ENCODE measurements at regions not wholly inside any gene's neighbourhood (a gene's known extent, or its start where the extent isn't known, plus 50 kb on each side); places are given as distances from the start of the nearest gene placed in this dataset.

DNA sequence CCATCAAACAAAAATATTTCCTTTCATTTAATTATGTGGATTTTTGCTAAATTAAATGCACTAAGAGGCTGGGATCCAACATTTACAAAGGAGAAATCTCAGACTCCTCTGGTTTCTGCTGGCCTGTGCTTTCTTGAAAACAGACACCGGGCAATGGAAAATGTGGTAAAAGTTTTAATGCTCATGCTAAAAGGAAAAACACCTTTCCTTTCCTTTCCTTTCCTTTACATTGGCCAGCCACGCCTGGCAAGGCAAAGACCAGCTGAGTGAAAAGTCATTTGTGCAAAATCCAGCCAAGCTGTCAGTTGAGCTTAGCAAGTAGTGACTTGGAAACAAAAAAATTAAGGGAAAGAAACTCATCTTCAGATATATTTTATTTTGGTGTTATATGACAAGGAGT lies 240.3 kb downstream of the LACC1 start:
- no peak for DNase-seq
- no peak overlapping the region for H4K91ac ChIP-seq (ENCODE audit: insufficient read length, low read depth, low read length)
- H3K14ac ChIP-seq (ENCODE audit: insufficient read depth, low read length): no peak overlapping the region
- H2BK20ac ChIP-seq (ENCODE audit: low read depth, low read length, poor library complexity, severe bottlenecking): no peak overlapping the region
- H3K23ac ChIP-seq (ENCODE audit: insufficient read length, low read depth, low read length): no peak overlapping the region
- peaks cover 12 to 14% of the 10 kb centered on the region in 2 experiments; a peak in 4 of 5 replicates for H3K9me3 Mint-ChIP-seq
- TF ChIP-seq, protein P1, sequence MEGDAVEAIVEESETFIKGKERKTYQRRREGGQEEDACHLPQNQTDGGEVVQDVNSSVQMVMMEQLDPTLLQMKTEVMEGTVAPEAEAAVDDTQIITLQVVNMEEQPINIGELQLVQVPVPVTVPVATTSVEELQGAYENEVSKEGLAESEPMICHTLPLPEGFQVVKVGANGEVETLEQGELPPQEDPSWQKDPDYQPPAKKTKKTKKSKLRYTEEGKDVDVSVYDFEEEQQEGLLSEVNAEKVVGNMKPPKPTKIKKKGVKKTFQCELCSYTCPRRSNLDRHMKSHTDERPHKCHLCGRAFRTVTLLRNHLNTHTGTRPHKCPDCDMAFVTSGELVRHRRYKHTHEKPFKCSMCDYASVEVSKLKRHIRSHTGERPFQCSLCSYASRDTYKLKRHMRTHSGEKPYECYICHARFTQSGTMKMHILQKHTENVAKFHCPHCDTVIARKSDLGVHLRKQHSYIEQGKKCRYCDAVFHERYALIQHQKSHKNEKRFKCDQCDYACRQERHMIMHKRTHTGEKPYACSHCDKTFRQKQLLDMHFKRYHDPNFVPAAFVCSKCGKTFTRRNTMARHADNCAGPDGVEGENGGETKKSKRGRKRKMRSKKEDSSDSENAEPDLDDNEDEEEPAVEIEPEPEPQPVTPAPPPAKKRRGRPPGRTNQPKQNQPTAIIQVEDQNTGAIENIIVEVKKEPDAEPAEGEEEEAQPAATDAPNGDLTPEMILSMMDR (conservative IDR thresholded peaks at IDR 0.05): no peak
- no peak overlapping the region for H4K5ac ChIP-seq (ENCODE audit: insufficient read length, low read depth, low read length)
- no peak overlapping the region for H3K4ac ChIP-seq (ENCODE audit: low read depth, low read length)
- no peaks in the 10 kb centered on the region for H3K27me3 ChIP-seq (ENCODE audit: insufficient read depth, low read length)
- H2AFZ ChIP-seq (ENCODE audit: low read length): no peak overlapping the region
- no peak overlapping the region for H2BK15ac ChIP-seq (ENCODE audit: low read depth, low read length)
- H3K4me1 Mint-ChIP-seq: peaks cover 30 to 38% of the 10 kb centered on the region in 2 experiments
- peaks cover 3 to 14% (median 3%) of the 10 kb centered on the region in 3 experiments; a peak in 5 of 7 replicates for H3K36me3 Mint-ChIP-seq (ENCODE audit: insufficient read depth in 1 of 3, low read depth in 3 of 3)
- H3K4me2 ChIP-seq (ENCODE audit: insufficient read depth, insufficient read length, low read length): no peak overlapping the region
- H3K9ac ChIP-seq (ENCODE audit: extremely low read depth, insufficient read length, low read length): no peak overlapping the region
- H3K27ac ChIP-seq (ENCODE audit: insufficient read length, low read depth, low read length): no peak overlapping the region
- no peak overlapping the region for H3K4me3 Mint-ChIP-seq
- no peaks in the 10 kb centered on the region for H3K23me2 ChIP-seq (ENCODE audit: insufficient read length, low read depth, low read length, poor library complexity, severe bottlenecking)
- WGBS (ENCODE audit: extremely low coverage, insufficient read length, low lambda C conversion rate): no CpG with 5 or more reads among the region's 2 CpGs
- no peaks in the 10 kb centered on the region for H3K27me3 Mint-ChIP-seq (ENCODE audit: low read depth)
- no peaks in the 10 kb centered on the region for H3K9me3 ChIP-seq (ENCODE audit: control insufficient read depth, low read depth, low read length)
- no peak overlapping the region for H3K18ac ChIP-seq (ENCODE audit: insufficient read length, low read depth, low read length)
- no peaks in the 10 kb centered on the region for H3K79me1 ChIP-seq (ENCODE audit: insufficient read depth, low read depth, low read length, poor library complexity, severe bottlenecking)
- H4K8ac ChIP-seq (replicated peaks; ENCODE audit: insufficient read length, low read depth, low read length): no peak overlapping the region
- H2BK12ac ChIP-seq (ENCODE audit: insufficient read length, low read depth, low read length): no peak overlapping the region
- no peak overlapping the region for H3K56ac ChIP-seq (ENCODE audit: insufficient read length, low read depth, low read length)
- H4K20me1 ChIP-seq (ENCODE audit: control insufficient read depth, insufficient read depth, insufficient read length): no peaks in the 10 kb centered on the region
- no peak overlapping the region for H2BK5ac ChIP-seq (ENCODE audit: insufficient read length, low read length)
- H2AK5ac ChIP-seq (ENCODE audit: insufficient read length, low read length): no peak overlapping the region
- H3K27ac Mint-ChIP-seq: no peak overlapping the region
- no peak overlapping the region for H2BK120ac ChIP-seq (ENCODE audit: low read depth, low read length, poor library complexity, severe bottlenecking)
- H3K4me1 ChIP-seq (ENCODE audit: insufficient read depth, low read length): 0 out of 2 replicates have a peak, but pooled peaks cover 2% of the 10 kb centered on the region
- no peaks in the 10 kb centered on the region for H3K79me2 ChIP-seq (ENCODE audit: insufficient read depth, low read length)
- H3T11ph ChIP-seq (ENCODE audit: low read length): no peak overlapping the region

All from H9 (cell line).